ENCODE measurements at regions not wholly inside any gene's neighbourhood (a gene's known extent, or its start where the extent isn't known, plus 50 kb on each side); places are given as distances from the start of the nearest gene placed in this dataset.
A peak's percentile ranks its signal among the peaks of the same experiment; 100 is the strongest.

GRCh38 chr11:19558189-19558986 is 154.2 kb upstream of the NAV2 start:
- Mint-ChIP-seq H3K4me3 (no peak overlapping the region), H3K27ac (no peak overlapping the region), H3K9me3 (no peaks in the 10 kb centered on the region), H3K36me3 (ENCODE audit: insufficient read depth) (no peaks in the 10 kb centered on the region), H3K27me3 (peaks cover 23 to 60% of the 10 kb centered on the region in 2 donors), H3K4me1 (ENCODE audit: low read depth in 2 of 2) (peaks cover 4% of the 10 kb centered on the region in 2 donors)
- DNase-seq = no peak
- no peak for ATAC-seq (replicated peaks)

- no peak overlapping the region for H3K4me3 Mint-ChIP-seq
- peak; percentile 55 for ATAC-seq (replicated peaks)
Measured at GRCh38 chr11:19557720-19558140, 154.9 kb upstream of the NAV2 start.

DNA sequence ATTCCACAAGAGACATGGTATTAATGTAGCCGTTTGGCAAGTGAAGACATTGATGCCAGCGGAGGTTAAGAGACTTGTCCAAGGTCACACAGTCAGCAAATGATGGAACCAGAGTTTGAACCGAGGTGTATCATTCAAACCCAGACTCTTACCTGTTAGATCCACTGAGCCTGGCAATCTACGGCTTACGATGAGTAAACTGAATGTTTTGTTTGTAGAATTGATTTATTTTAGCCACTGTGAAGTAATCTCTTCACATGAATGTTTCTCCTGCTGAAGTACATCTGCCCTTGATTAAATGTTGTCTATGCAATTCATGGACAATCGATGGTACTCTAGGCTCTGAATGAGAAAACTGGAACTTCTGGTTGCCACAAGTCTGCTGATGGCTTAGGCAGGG is 155.5 kb upstream of the NAV2 start:
- Mint-ChIP-seq H3K27me3 (peaks cover 17 to 61% of the 10 kb centered on the region in 2 donors), H3K4me1 (ENCODE audit: low read depth in 2 of 2) (peaks cover 4% of the 10 kb centered on the region in 2 donors), H3K36me3 (ENCODE audit: insufficient read depth) (no peaks in the 10 kb centered on the region), H3K9me3 (no peaks in the 10 kb centered on the region), H3K27ac (no peak overlapping the region), H3K4me3 (no peak overlapping the region)
- no peak for DNase-seq
- ATAC-seq (replicated peaks) = no peak

More at GRCh38 chr11:19557720-19558140, 154.9 kb upstream of the NAV2 start:
- no peaks in the 10 kb centered on the region for H3K9me3 Mint-ChIP-seq
- peaks cover 4% of the 10 kb centered on the region in 2 donors for H3K4me1 Mint-ChIP-seq (ENCODE audit: low read depth in 2 of 2)
- peak; percentile 51 to 68 (median 67) for DNase-seq
- no peak overlapping the region for H3K27ac Mint-ChIP-seq
- H3K27me3 Mint-ChIP-seq = peaks cover 17 to 59% of the 10 kb centered on the region in 2 donors
- H3K36me3 Mint-ChIP-seq (ENCODE audit: insufficient read depth) = no peaks in the 10 kb centered on the region

- Mint-ChIP-seq H3K27ac (no peak overlapping the region), H3K27me3 (peaks cover 22 to 64% of the 10 kb centered on the region in 2 donors), H3K4me3 (no peak overlapping the region), H3K36me3 (ENCODE audit: insufficient read depth) (no peaks in the 10 kb centered on the region), H3K4me1 (ENCODE audit: low read depth in 2 of 2) (peaks cover 4% of the 10 kb centered on the region in 2 donors), H3K9me3 (no peaks in the 10 kb centered on the region)
- DNase-seq (no peak), ATAC-seq (replicated peaks) (no peak)
Measured at GRCh38 chr11:19555266-19555665, 157.4 kb upstream of the NAV2 start.

- Mint-ChIP-seq H3K36me3 (ENCODE audit: insufficient read depth) (no peaks in the 10 kb centered on the region), H3K27ac (no peak overlapping the region), H3K9me3 (no peaks in the 10 kb centered on the region), H3K27me3 (peaks cover 14 to 66% of the 10 kb centered on the region in 2 donors), H3K4me1 (ENCODE audit: low read depth in 2 of 2) (peaks cover 4% of the 10 kb centered on the region in 2 donors), H3K4me3 (no peak overlapping the region)
- ATAC-seq (replicated peaks) = peak; percentile 71
- DNase-seq = peak; percentile 64 to 74 (median 70)
Measured at GRCh38 chr11:19553683-19554333, 158.8 kb upstream of the NAV2 start.

GRCh38 chr11:19552656-19553260 is 159.9 kb upstream of the NAV2 start:
- no peaks in the 10 kb centered on the region for H3K36me3 Mint-ChIP-seq (ENCODE audit: insufficient read depth)
- no peak for ATAC-seq (replicated peaks)
- H3K27ac Mint-ChIP-seq = no peak overlapping the region
- DNase-seq = no peak
- peaks cover 11 to 60% of the 10 kb centered on the region in 2 donors for H3K27me3 Mint-ChIP-seq
- peaks cover 2 to 3% of the 10 kb centered on the region in 2 donors for H3K4me1 Mint-ChIP-seq (ENCODE audit: low read depth in 2 of 2)
- H3K4me3 Mint-ChIP-seq = no peak overlapping the region
- no peaks in the 10 kb centered on the region for H3K9me3 Mint-ChIP-seq

DNA sequence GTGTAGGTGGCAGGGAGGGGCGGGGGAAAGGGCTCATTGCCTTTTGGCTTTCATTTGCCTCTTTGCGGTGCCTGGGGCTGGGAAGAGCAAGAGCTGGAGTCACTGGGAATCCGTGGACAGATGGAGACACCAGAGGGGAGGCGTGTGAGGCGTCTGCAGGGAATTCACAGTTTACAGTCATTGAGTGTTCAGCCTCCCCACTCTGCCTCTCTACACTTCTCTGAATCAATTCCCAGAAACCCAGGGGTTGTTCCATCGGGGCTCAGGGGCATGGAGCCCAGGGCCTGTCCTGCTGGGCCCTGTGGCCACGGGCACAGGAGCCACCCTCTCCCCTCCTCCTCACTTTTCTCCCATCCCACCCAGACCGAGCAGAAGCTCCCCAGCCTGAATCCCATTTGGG is 160.5 kb upstream of the NAV2 start:
- Mint-ChIP-seq H3K36me3 (ENCODE audit: insufficient read depth) (no peaks in the 10 kb centered on the region), H3K27me3 (peaks cover 11 to 60% of the 10 kb centered on the region in 2 donors), H3K4me3 (no peak overlapping the region), H3K4me1 (ENCODE audit: low read depth in 2 of 2) (no peaks in the 10 kb centered on the region), H3K27ac (no peak overlapping the region), H3K9me3 (no peaks in the 10 kb centered on the region)
- DNase-seq (no peak), ATAC-seq (replicated peaks) (no peak)

DNA sequence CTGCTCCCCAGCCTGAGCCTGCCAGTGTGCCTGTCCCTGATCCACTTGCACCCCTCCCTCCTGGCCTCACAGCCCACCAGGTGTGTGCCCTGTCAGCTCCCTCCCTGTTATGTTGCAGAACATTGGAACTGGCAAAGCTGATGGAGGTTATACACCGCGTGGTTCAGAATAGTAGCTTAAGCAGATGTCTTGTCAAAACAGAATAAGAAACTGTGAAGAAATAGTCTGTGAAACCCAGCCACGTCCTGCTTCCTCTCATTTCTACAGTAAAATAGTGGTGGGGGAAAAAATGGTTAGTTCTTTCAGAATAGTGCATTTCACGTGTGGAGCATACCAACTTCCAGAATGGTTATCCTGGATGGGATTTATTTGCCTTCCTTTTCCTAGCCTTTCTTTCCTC is 161.2 kb upstream of the NAV2 start:
- Mint-ChIP-seq H3K9me3 (no peaks in the 10 kb centered on the region), H3K4me1 (ENCODE audit: low read depth in 2 of 2) (no peaks in the 10 kb centered on the region), H3K4me3 (no peak overlapping the region)

GRCh38 chr11:19547044-19547443 is 165.6 kb upstream of the NAV2 start:
- ATAC-seq (replicated peaks) (no peak), DNase-seq (no peak)
- H3K9me3 Mint-ChIP-seq = no peaks in the 10 kb centered on the region
- H3K27ac Mint-ChIP-seq = no peak overlapping the region
- H3K4me1 Mint-ChIP-seq (ENCODE audit: low read depth in 2 of 2) = no peaks in the 10 kb centered on the region
- H3K27me3 Mint-ChIP-seq = peaks cover 20 to 82% of the 10 kb centered on the region in 2 donors
- H3K36me3 Mint-ChIP-seq (ENCODE audit: insufficient read depth) = no peaks in the 10 kb centered on the region
- H3K4me3 Mint-ChIP-seq = no peak overlapping the region

More for the DNA sequence above, 161.2 kb upstream of the NAV2 start:
- ATAC-seq (replicated peaks) = no peak
- no peaks in the 10 kb centered on the region for H3K36me3 Mint-ChIP-seq (ENCODE audit: insufficient read depth)
- H3K27me3 Mint-ChIP-seq = peaks cover 11 to 67% of the 10 kb centered on the region in 2 donors
- DNase-seq = no peak
- no peak overlapping the region for H3K27ac Mint-ChIP-seq

- peaks cover 17 to 82% of the 10 kb centered on the region in 2 donors for H3K27me3 Mint-ChIP-seq
- ATAC-seq (replicated peaks) = no peak
- DNase-seq = no peak
- no peaks in the 10 kb centered on the region for H3K36me3 Mint-ChIP-seq (ENCODE audit: insufficient read depth)
- H3K4me3 Mint-ChIP-seq = no peak overlapping the region
- no peaks in the 10 kb centered on the region for H3K9me3 Mint-ChIP-seq
- H3K27ac Mint-ChIP-seq = no peak overlapping the region
- H3K4me1 Mint-ChIP-seq (ENCODE audit: low read depth in 2 of 2) = no peaks in the 10 kb centered on the region
Measured at GRCh38 chr11:19546325-19546724, 166.3 kb upstream of the NAV2 start.

DNA sequence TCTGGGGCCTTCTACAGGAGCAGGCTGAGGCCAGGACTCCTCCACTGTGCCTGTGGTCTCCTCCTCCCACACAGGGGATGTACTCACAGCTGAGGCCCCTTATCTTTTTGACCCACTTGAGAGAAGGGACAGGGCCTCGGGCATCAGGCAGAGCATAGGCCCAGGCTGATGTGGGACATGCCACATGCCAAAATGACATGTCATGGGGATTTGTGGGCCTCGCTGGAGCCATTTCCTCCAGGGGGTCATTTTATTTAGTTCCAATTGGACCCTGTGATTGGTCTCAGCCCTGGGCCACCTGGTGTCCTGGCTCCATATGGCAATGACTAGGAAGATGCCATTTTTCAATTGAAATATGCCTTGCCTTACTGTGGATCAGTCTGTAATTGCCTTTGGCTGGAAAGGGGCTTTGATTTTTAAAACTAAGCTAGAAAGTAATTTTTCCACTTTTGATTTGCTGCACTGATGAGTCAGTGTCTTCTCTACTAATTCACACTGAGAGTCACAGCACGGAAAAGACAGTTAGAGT is 171.1 kb upstream of the NAV2 start:
- no peak for DNase-seq
- Mint-ChIP-seq H3K36me3 (ENCODE audit: insufficient read depth) (no peaks in the 10 kb centered on the region), H3K4me1 (ENCODE audit: low read depth in 2 of 2) (no peaks in the 10 kb centered on the region), H3K9me3 (no peaks in the 10 kb centered on the region), H3K4me3 (no peak overlapping the region), H3K27me3 (peaks cover 15 to 63% of the 10 kb centered on the region in 2 donors), H3K27ac (no peak overlapping the region)
- ATAC-seq (replicated peaks) = no peak

- Mint-ChIP-seq H3K27ac (no peak overlapping the region), H3K4me1 (ENCODE audit: low read depth in 2 of 2) (no peaks in the 10 kb centered on the region), H3K4me3 (no peak overlapping the region), H3K36me3 (ENCODE audit: insufficient read depth) (no peaks in the 10 kb centered on the region), H3K27me3 (peaks cover 15 to 55% of the 10 kb centered on the region in 2 donors), H3K9me3 (no peaks in the 10 kb centered on the region)
- DNase-seq (no peak), ATAC-seq (replicated peaks) (no peak)
Measured at GRCh38 chr11:19539861-19540260, 172.8 kb upstream of the NAV2 start.

- H3K9me3 Mint-ChIP-seq = no peaks in the 10 kb centered on the region
- no peak overlapping the region for H3K4me3 Mint-ChIP-seq
- H3K27me3 Mint-ChIP-seq = peaks cover 12 to 55% of the 10 kb centered on the region in 2 donors
- no peaks in the 10 kb centered on the region for H3K36me3 Mint-ChIP-seq (ENCODE audit: insufficient read depth)
- no peak for ATAC-seq (replicated peaks)
- no peak overlapping the region for H3K27ac Mint-ChIP-seq
- no peak for DNase-seq
- no peaks in the 10 kb centered on the region for H3K4me1 Mint-ChIP-seq (ENCODE audit: low read depth in 2 of 2)
Measured at GRCh38 chr11:19537803-19538453, 174.7 kb upstream of the NAV2 start.

Measured in effector memory CD8-positive, alpha-beta T cell (primary cell).